BE2C (cell line): ENCODE measurements at regions not wholly inside any gene's neighbourhood (a gene's known extent, or its start where the extent isn't known, plus 50 kb on each side); places are given as distances from the start of the nearest gene placed in this dataset.

Experiments used
- DNase-seq: peaks from one replicate; pipeline ENCODE4 v3.0.0-alpha.2; 2020
- H3K27me3 ChIP-seq: fragments of 250-450 bp; sonication (Bioruptor Pico); 2 replicates; pipeline ENCODE4 v1.5.1; 2020; ENCODE audit warnings: mild to moderate bottlenecking
- H3K36me3 ChIP-seq: fragments of 250-450 bp; sonication (Bioruptor Pico); 2 replicates; pipeline ENCODE4 v1.5.1; 2020; ENCODE audit warnings: mild to moderate bottlenecking
- H3K4me1 ChIP-seq: fragments of 250-450 bp; sonication (Bioruptor Pico); 2 replicates; pipeline ENCODE4 v1.5.1; 2020
- H3K4me3 ChIP-seq: 2 replicates; pipeline ENCODE4 v1.5.1; 2011; ENCODE audit warnings: low read depth, low read length
- H3K9me3 ChIP-seq: fragments of 250-450 bp; sonication (Bioruptor Pico); 2 replicates; pipeline ENCODE4 v1.5.1; 2020
- CTCF ChIP-seq: IDR thresholded peaks from 2 replicates; pipeline ENCODE4 v1.5.1; 2012; ENCODE audit warnings: mild to moderate bottlenecking, low read depth, low read length

GRCh38 chr12:127146991-127147718 lies 1119.8 kb upstream of the TMEM132C start:
- H3K4me1 ChIP-seq: no peaks in the 10 kb centered on the region
- no peaks in the 10 kb centered on the region for H3K36me3 ChIP-seq
- no peaks in the 10 kb centered on the region for H3K27me3 ChIP-seq
- H3K4me3 ChIP-seq: no peak overlapping the region
- no peaks in the 10 kb centered on the region; the same call in 1 of the 2 replicates for H3K9me3 ChIP-seq
- no peak for DNase-seq
- TF ChIP-seq CTCF: no peak

- Histone ChIP-seq H3K9me3 (no peaks in the 10 kb centered on the region; the same call in 1 of the 2 replicates), H3K4me3 (no peak overlapping the region), H3K36me3 (no peaks in the 10 kb centered on the region), H3K4me1 (no peaks in the 10 kb centered on the region), H3K27me3 (no peaks in the 10 kb centered on the region)
- TF ChIP-seq CTCF: no peak
- no peak for DNase-seq
Measured at GRCh38 chr12:127147724-127148123, 1119.2 kb upstream of the TMEM132C start.

GRCh38 chr12:127148318-127148717 lies 1118.7 kb upstream of the TMEM132C start:
- Histone ChIP-seq H3K27me3 (no peaks in the 10 kb centered on the region), H3K36me3 (no peaks in the 10 kb centered on the region), H3K4me1 (no peaks in the 10 kb centered on the region), H3K4me3 (no peak overlapping the region), H3K9me3 (no peaks in the 10 kb centered on the region)
- no peak for TF ChIP-seq CTCF
- no peak for DNase-seq

GRCh38 chr12:127149226-127149964 lies 1117.6 kb upstream of the TMEM132C start:
- no peaks in the 10 kb centered on the region for H3K27me3 ChIP-seq
- no peak overlapping the region for H3K4me3 ChIP-seq
- TF ChIP-seq CTCF: no peak
- no peaks in the 10 kb centered on the region for H3K36me3 ChIP-seq
- no peaks in the 10 kb centered on the region for H3K9me3 ChIP-seq
- H3K4me1 ChIP-seq: no peaks in the 10 kb centered on the region
- DNase-seq: no peak

- Histone ChIP-seq H3K4me1 (no peaks in the 10 kb centered on the region), H3K36me3 (no peaks in the 10 kb centered on the region), H3K27me3 (no peaks in the 10 kb centered on the region), H3K9me3 (no peaks in the 10 kb centered on the region), H3K4me3 (no peak overlapping the region)
- no peak for DNase-seq
- TF ChIP-seq CTCF: no peak
Measured at GRCh38 chr12:127150028-127150427, 1116.9 kb upstream of the TMEM132C start.

- DNase-seq: no peak
- no peaks in the 10 kb centered on the region for H3K9me3 ChIP-seq
- TF ChIP-seq CTCF: no peak
- H3K27me3 ChIP-seq: no peaks in the 10 kb centered on the region
- no peaks in the 10 kb centered on the region for H3K4me1 ChIP-seq
- no peaks in the 10 kb centered on the region for H3K36me3 ChIP-seq
- H3K4me3 ChIP-seq: no peak overlapping the region
Measured at GRCh38 chr12:127150479-127150878, 1116.5 kb upstream of the TMEM132C start.
